HCT116 (cell line): ENCODE measurements at regions not wholly inside any gene's neighbourhood (a gene's known extent, or its start where the extent isn't known, plus 50 kb on each side); places are given as distances from the start of the nearest gene placed in this dataset.

Source experiments
- ATAC-seq: fragments of 200-7000 bp; cut with Tn5 transposase; 2 replicates; pipeline ENCODE4 v1.9.1; 2020; ENCODE audit warnings: mild to moderate bottlenecking, moderate library complexity
- BruUV-seq: library from RNA; stranded (reverse); fragments of 400-500 nt; replicated peaks from 2 replicates; lab custom pipeline; 2021; lab: Mats Ljungman, UMichigan
- CTCF ChIA-PET: fragments of 300-600 bp; sonication (Branson Sonifier 250); formaldehyde crosslinking; loops from one replicate; lab custom pipeline; 2021; ENCODE audit warnings: antibody characterized with exemption; lab: Charles Lee
- POLR2A ChIA-PET: fragments of 300-600, 350-600 bp; sonication (Branson Sonifier 250); formaldehyde crosslinking; loops from one replicate; lab custom pipeline; 2021; ENCODE audit warnings: antibody characterized with exemption; lab: Charles Lee
- RAD21 ChIA-PET, 2 experiments: fragments of 300-600 bp; sonication (Branson Sonifier 250); formaldehyde crosslinking; loops; one replicate each; lab custom pipeline; 2023; ENCODE audit warnings: low total read pairs in 2 of 2; ENCODE audit not compliant: uncharacterized antibody in 2 of 2, unreplicated experiment in 2 of 2, low non-redundant PET in 1 of 2; lab: Charles Lee
- DNase-seq: peaks from one replicate; pipeline ENCODE4 v3.0.0-alpha.2; 2010; ENCODE audit warnings: low read depth, low spot score
- H2AFZ ChIP-seq: fragments of 200-600 bp; shearing (Covaris generic), sonication (generic); 2 replicates; pipeline ENCODE4 v1.6.1; 2017; ENCODE audit warnings: low read depth, mixed run types, mixed read lengths, antibody characterized with exemption, low read length; ENCODE audit not compliant: poor library complexity, severe bottlenecking
- H3K27ac ChIP-seq: 2 replicates; pipeline ENCODE4 v1.5.1; 2012; ENCODE audit warnings: low read depth, low read length
- H3K27me3 ChIP-seq: fragments of 200-600 bp; sonication (generic); 2 replicates; pipeline ENCODE4 v1.6.1; 2016; ENCODE audit warnings: mixed run types, low read length, mixed read lengths; ENCODE audit not compliant: insufficient read depth
- H3K36me3 ChIP-seq, 2 experiments: fragments of 200-500 bp in 1 of 2; fragments of 200-600 bp in 1 of 2; sonication (Bioruptor generic) in 1 of 2; sonication (generic) in 1 of 2; 2 replicates each; pipeline versions ENCODE4 v1.5.1 to v1.6.1; 2014 to 2016; ENCODE audit warnings: low read length in 2 of 2, inconsistent platforms in 1 of 2, mixed read lengths in 1 of 2, mixed run types in 1 of 2; ENCODE audit not compliant: insufficient read depth in 2 of 2, control insufficient read depth in 1 of 2
- H3K4me1 ChIP-seq, 2 experiments: fragments of 200-600 bp in 1 of 2; sonication (generic) in 1 of 2; 2 replicates each; pipeline versions ENCODE4 v1.5.1 to v1.6.1; 2012 to 2017; ENCODE audit warnings: low read length in 2 of 2, inconsistent platforms in 1 of 2, mild to moderate bottlenecking in 1 of 2, mixed read lengths in 1 of 2, mixed run types in 1 of 2, moderate library complexity in 1 of 2; ENCODE audit not compliant: insufficient read depth in 2 of 2, control insufficient read depth in 1 of 2
- H3K4me2 ChIP-seq: fragments of 200-600 bp; sonication (generic); 2 replicates; pipeline ENCODE4 v1.6.1; 2017; ENCODE audit warnings: mixed run types, low read length, mixed read lengths
- H3K4me3 ChIP-seq, 2 experiments: fragments of 200-600 bp in 1 of 2; sonication (generic) in 1 of 2; replicated peaks in 1 of 2; 2 replicates each; pipeline ENCODE4 v1.5.1; 2011 to 2016; ENCODE audit warnings: low read length in 2 of 2, control low read depth in 1 of 2, low read depth in 1 of 2, mild to moderate bottlenecking in 1 of 2, mixed read lengths in 1 of 2, mixed run types in 1 of 2
- H3K79me2 ChIP-seq: fragments of 200-600 bp; sonication (generic); 2 replicates; pipeline ENCODE4 v1.6.1; 2017; ENCODE audit warnings: mild to moderate bottlenecking, mixed run types, low read length, moderate library complexity, mixed read lengths; ENCODE audit not compliant: insufficient read depth
- H3K9ac ChIP-seq: fragments of 200-600 bp; sonication (generic); 2 replicates; pipeline ENCODE4 v1.6.1; 2016; ENCODE audit warnings: low read length, mixed read lengths
- H3K9me2 ChIP-seq: fragments of 200-600 bp; sonication (generic), shearing (Covaris generic); 2 replicates; pipeline ENCODE4 v1.6.1; 2017; ENCODE audit warnings: mixed run types, mild to moderate bottlenecking, moderate library complexity; ENCODE audit not compliant: insufficient read depth
- H3K9me3 ChIP-seq, 2 experiments: fragments of 200-500 bp in 1 of 2; fragments of 200-600 bp in 1 of 2; sonication (Bioruptor generic) in 1 of 2; sonication (generic) in 1 of 2; 2 replicates each; pipeline ENCODE4 v1.6.1; 2014 to 2017; ENCODE audit warnings: low read length in 2 of 2, mixed read lengths in 2 of 2, inconsistent platforms in 1 of 2, low read depth in 1 of 2, mild to moderate bottlenecking in 1 of 2, mixed run types in 1 of 2, moderate library complexity in 1 of 2; ENCODE audit not compliant: control insufficient read depth in 1 of 2, insufficient read depth in 1 of 2
- H4K20me1 ChIP-seq: fragments of 200-600 bp; sonication (generic), shearing (Covaris generic); 2 replicates; pipeline ENCODE4 v1.6.1; 2017; ENCODE audit warnings: mixed run types, mild to moderate bottlenecking, moderate library complexity; ENCODE audit not compliant: insufficient read depth
- CBX3 ChIP-seq: IDR thresholded peaks from 2 replicates; pipeline ENCODE4 v1.6.1; 2012; ENCODE audit warnings: low read depth
- CEBPB ChIP-seq: IDR thresholded peaks from 2 replicates; pipeline ENCODE4 v1.6.1; 2012; ENCODE audit warnings: low read depth
- ELF1 ChIP-seq: IDR thresholded peaks from 2 replicates; pipeline ENCODE4 v1.6.1; 2012; ENCODE audit warnings: low read depth, borderline replicate concordance
- EZH2 ChIP-seq: fragments of 200-600 bp; sonication (generic); IDR thresholded peaks from 2 replicates; pipeline ENCODE4 v1.6.1; 2017; ENCODE audit warnings: antibody characterized with exemption, mixed run types
- EZH2phosphoT487 ChIP-seq: fragments of 200-600 bp; IDR thresholded peaks from 2 replicates; pipeline ENCODE4 v1.6.1; 2018; ENCODE audit warnings: antibody characterized with exemption, borderline replicate concordance
- FOSL1 ChIP-seq: IDR thresholded peaks from 2 replicates; pipeline ENCODE4 v1.6.1; 2012; ENCODE audit warnings: low read depth
- JUND ChIP-seq: IDR thresholded peaks from 2 replicates; pipeline ENCODE4 v1.6.1; 2012
- POLR2A ChIP-seq: IDR thresholded peaks from 2 replicates; pipeline ENCODE4 v1.7.0; 2011; ENCODE audit warnings: borderline replicate concordance; ENCODE audit not compliant: insufficient read depth, insufficient read length; ENCODE audit errors: extremely low read depth
- RAD21 ChIP-seq: IDR thresholded peaks from 2 replicates; pipeline ENCODE4 v1.6.1; 2012; ENCODE audit warnings: low read depth, mild to moderate bottlenecking
- SRF ChIP-seq: IDR thresholded peaks from 2 replicates; pipeline ENCODE4 v1.6.1; 2012; ENCODE audit warnings: low read depth
- ZBTB33 ChIP-seq: IDR thresholded peaks from 2 replicates; pipeline ENCODE4 v1.6.1; 2011; ENCODE audit warnings: mild to moderate bottlenecking, low read length, moderate library complexity; ENCODE audit not compliant: insufficient replicate concordance; ENCODE audit errors: extremely low read depth
- ZNF274 ChIP-seq: fragments of 200-500 bp; sonication (Bioruptor generic); IDR thresholded peaks from 2 replicates; pipeline ENCODE4 v1.6.1; 2014; ENCODE audit warnings: mild to moderate bottlenecking, low read depth, low read length, inconsistent platforms
- intact Hi-C: fragments of 100-400 bp; cut with micrococcal nuclease; formaldehyde crosslinking; loops from 2 replicates; pipeline ENCODE4 v1.10.0; 2022
- TF ChIP-seq, protein P1 (sequence below): IDR thresholded peaks from 2 replicates; pipeline ENCODE4 v1.6.1; 2012
- TF ChIP-seq, protein P2 (sequence below): IDR thresholded peaks from 2 replicates; pipeline ENCODE4 v1.6.1; 2012; ENCODE audit warnings: low read depth

GRCh38 chr5:21067724-21068123 is 1079.7 kb upstream of the CDH18 start:
- no peaks in the 10 kb centered on the region for H3K36me3 ChIP-seq
- peaks cover 15 to 23% of the 10 kb centered on the region in 2 experiments; a peak in 2 of 4 replicates for H3K9me3 ChIP-seq
- BruUV-seq, result no TSS peak

More at GRCh38 chr5:21067724-21068123, 1079.7 kb upstream of the CDH18 start:
- POLR2A ChIA-PET, result no interaction called here
- RAD21 ChIA-PET, result no interaction called here
- no peaks in the 10 kb centered on the region for H4K20me1 ChIP-seq
- intact Hi-C loops, result no loop called here
- TF ChIP-seq, protein P1, sequence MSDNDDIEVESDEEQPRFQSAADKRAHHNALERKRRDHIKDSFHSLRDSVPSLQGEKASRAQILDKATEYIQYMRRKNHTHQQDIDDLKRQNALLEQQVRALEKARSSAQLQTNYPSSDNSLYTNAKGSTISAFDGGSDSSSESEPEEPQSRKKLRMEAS, result no peak
- TF ChIP-seq CEBPB, result no peak
- no peak for TF ChIP-seq POLR2A
- TF ChIP-seq SRF, result no peak
- no peak for TF ChIP-seq ZNF274
- no peak for TF ChIP-seq ZBTB33
- TF ChIP-seq, protein P2, sequence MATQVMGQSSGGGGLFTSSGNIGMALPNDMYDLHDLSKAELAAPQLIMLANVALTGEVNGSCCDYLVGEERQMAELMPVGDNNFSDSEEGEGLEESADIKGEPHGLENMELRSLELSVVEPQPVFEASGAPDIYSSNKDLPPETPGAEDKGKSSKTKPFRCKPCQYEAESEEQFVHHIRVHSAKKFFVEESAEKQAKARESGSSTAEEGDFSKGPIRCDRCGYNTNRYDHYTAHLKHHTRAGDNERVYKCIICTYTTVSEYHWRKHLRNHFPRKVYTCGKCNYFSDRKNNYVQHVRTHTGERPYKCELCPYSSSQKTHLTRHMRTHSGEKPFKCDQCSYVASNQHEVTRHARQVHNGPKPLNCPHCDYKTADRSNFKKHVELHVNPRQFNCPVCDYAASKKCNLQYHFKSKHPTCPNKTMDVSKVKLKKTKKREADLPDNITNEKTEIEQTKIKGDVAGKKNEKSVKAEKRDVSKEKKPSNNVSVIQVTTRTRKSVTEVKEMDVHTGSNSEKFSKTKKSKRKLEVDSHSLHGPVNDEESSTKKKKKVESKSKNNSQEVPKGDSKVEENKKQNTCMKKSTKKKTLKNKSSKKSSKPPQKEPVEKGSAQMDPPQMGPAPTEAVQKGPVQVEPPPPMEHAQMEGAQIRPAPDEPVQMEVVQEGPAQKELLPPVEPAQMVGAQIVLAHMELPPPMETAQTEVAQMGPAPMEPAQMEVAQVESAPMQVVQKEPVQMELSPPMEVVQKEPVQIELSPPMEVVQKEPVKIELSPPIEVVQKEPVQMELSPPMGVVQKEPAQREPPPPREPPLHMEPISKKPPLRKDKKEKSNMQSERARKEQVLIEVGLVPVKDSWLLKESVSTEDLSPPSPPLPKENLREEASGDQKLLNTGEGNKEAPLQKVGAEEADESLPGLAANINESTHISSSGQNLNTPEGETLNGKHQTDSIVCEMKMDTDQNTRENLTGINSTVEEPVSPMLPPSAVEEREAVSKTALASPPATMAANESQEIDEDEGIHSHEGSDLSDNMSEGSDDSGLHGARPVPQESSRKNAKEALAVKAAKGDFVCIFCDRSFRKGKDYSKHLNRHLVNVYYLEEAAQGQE, result no peak
- no peak for TF ChIP-seq FOSL1
- no peak for TF ChIP-seq ELF1
- TF ChIP-seq EZH2, result no peak
- TF ChIP-seq RAD21, result no peak
- TF ChIP-seq JUND, result no peak
- no peak for TF ChIP-seq CBX3
- TF ChIP-seq EZH2phosphoT487, result no peak
- CTCF ChIA-PET, result no interaction called here
- DNase-seq, result no peak
- H3K4me3 ChIP-seq, result no peak overlapping the region
- no peak overlapping the region for H3K27ac ChIP-seq
- H3K27me3 ChIP-seq, result no peaks in the 10 kb centered on the region
- H3K9ac ChIP-seq, result no peak overlapping the region
- no peak overlapping the region for H3K4me2 ChIP-seq
- H3K79me2 ChIP-seq, result no peaks in the 10 kb centered on the region
- no peaks in the 10 kb centered on the region for H3K4me1 ChIP-seq
- no peak overlapping the region for H2AFZ ChIP-seq
- H3K9me2 ChIP-seq, result no peaks in the 10 kb centered on the region
- ATAC-seq, result no peak
